WTC11 (cell line): ENCODE measurements at regions not wholly inside any gene's neighbourhood (a gene's known extent, or its start where the extent isn't known, plus 50 kb on each side); places are given as distances from the start of the nearest gene placed in this dataset.

ENCODE experiments used
- ATAC-seq: fragments of 200-7000 bp; cut with Tn5 transposase; 2 replicates; pipeline ENCODE4 v1.10.0; 2021; ENCODE audit warnings: mild to moderate bottlenecking, moderate library complexity
- CTCF ChIA-PET: fragments of 300-600 bp; sonication (Branson Sonifier 250); formaldehyde crosslinking; loops from one replicate; lab custom pipeline; 2021; ENCODE audit warnings: antibody characterized with exemption; lab: Charles Lee
- POLR2A ChIA-PET: fragments of 350-600 bp; sonication (Branson Sonifier 250); formaldehyde crosslinking; loops from one replicate; lab custom pipeline; 2021; ENCODE audit warnings: antibody characterized with exemption; lab: Charles Lee
- DNase-seq: peaks from one replicate; pipeline ENCODE4 v3.0.0; 2021; ENCODE audit warnings: low spot score
- H3K27ac Mint-ChIP-seq: 2 replicates; pipeline ENCODE4 v1.8.0; 2021; ENCODE audit warnings: mixed read lengths
- H3K27me3 Mint-ChIP-seq: 2 replicates; pipeline ENCODE4 v1.8.0; 2021; ENCODE audit warnings: low read depth, mild to moderate bottlenecking, moderate library complexity, mixed read lengths
- H3K36me3 Mint-ChIP-seq: 2 replicates; pipeline ENCODE4 v1.8.0; 2021; ENCODE audit warnings: mixed read lengths
- H3K4me1 Mint-ChIP-seq: 2 replicates; pipeline ENCODE4 v1.8.0; 2022; ENCODE audit warnings: mixed read lengths
- H3K4me3 Mint-ChIP-seq: 2 replicates; pipeline ENCODE4 v1.8.0; 2021; ENCODE audit warnings: mild to moderate bottlenecking, moderate library complexity, mixed read lengths
- H3K9me3 Mint-ChIP-seq: 2 replicates; pipeline ENCODE4 v1.8.0; 2021; ENCODE audit warnings: mixed read lengths
- ESRRA ChIP-seq: sonication (generic); formaldehyde crosslinking; IDR thresholded peaks from 2 replicates; pipeline ENCODE4 v1.8.1; 2022; ENCODE audit warnings: mild to moderate bottlenecking, missing genetic modification reagents, borderline replicate concordance
- FOXK1 ChIP-seq: sonication (generic); formaldehyde crosslinking; IDR thresholded peaks from 2 replicates; pipeline ENCODE4 v1.8.0; 2022; ENCODE audit warnings: mild to moderate bottlenecking, moderate library complexity, missing genetic modification reagents
- GTF2I ChIP-seq: fragments of 250-450 bp; sonication (Bioruptor Pico); conservative IDR thresholded peaks from 2 replicates; pipeline ENCODE4 v1.4.0; 2021; ENCODE audit warnings: mild to moderate bottlenecking
- JUN ChIP-seq: sonication (generic); formaldehyde crosslinking; IDR thresholded peaks from 2 replicates; pipeline ENCODE4 v1.8.0; 2023; ENCODE audit warnings: mild to moderate bottlenecking, missing genetic modification reagents
- MYBL2 ChIP-seq: sonication (generic); formaldehyde crosslinking; IDR thresholded peaks from 2 replicates; pipeline ENCODE4 v1.8.1; 2023; ENCODE audit warnings: mild to moderate bottlenecking, moderate library complexity, missing genetic modification reagents
- NFATC4 ChIP-seq: fragments of 250-450 bp; sonication (Bioruptor Pico); IDR thresholded peaks from 2 replicates; pipeline ENCODE4 v1.9.0; 2021; ENCODE audit warnings: mild to moderate bottlenecking
- NFE2L1 ChIP-seq: sonication (generic); formaldehyde crosslinking; IDR thresholded peaks from 2 replicates; pipeline ENCODE4 v1.8.1; 2023; ENCODE audit warnings: missing genetic modification reagents
- NR1H2 ChIP-seq: sonication (generic); formaldehyde crosslinking; IDR thresholded peaks from 2 replicates; pipeline ENCODE4 v1.9.0; 2021; ENCODE audit warnings: mild to moderate bottlenecking, moderate library complexity, missing genetic modification reagents
- NR2C2 ChIP-seq: sonication (generic); formaldehyde crosslinking; IDR thresholded peaks from 2 replicates; pipeline ENCODE4 v1.8.0; 2022; ENCODE audit warnings: mild to moderate bottlenecking, missing genetic modification reagents
- RORB ChIP-seq: fragments of 250-450 bp; sonication (Bioruptor Pico); IDR thresholded peaks from 2 replicates; pipeline ENCODE4 v1.9.0; 2021; ENCODE audit warnings: mild to moderate bottlenecking
- SMAD4 ChIP-seq: sonication (generic); formaldehyde crosslinking; IDR thresholded peaks from 2 replicates; pipeline ENCODE4 v1.8.0; 2022; ENCODE audit warnings: mild to moderate bottlenecking, missing genetic modification reagents
- SP1 ChIP-seq: sonication (generic); formaldehyde crosslinking; conservative IDR thresholded peaks from 2 replicates; pipeline ENCODE4 v1.8.1; 2022; ENCODE audit warnings: missing genetic modification reagents
- TP53 ChIP-seq: sonication (generic); formaldehyde crosslinking; IDR thresholded peaks from 2 replicates; pipeline ENCODE4 v1.8.1; 2023; ENCODE audit warnings: mild to moderate bottlenecking, missing genetic modification reagents
- ZNF219 ChIP-seq: sonication (generic); formaldehyde crosslinking; IDR thresholded peaks from 2 replicates; pipeline ENCODE4 v1.8.0; 2023; ENCODE audit warnings: missing genetic modification reagents, mild to moderate bottlenecking, borderline replicate concordance
- ZNF396 ChIP-seq: fragments of 250-450 bp; sonication (Bioruptor Pico); IDR thresholded peaks from 2 replicates; pipeline ENCODE4 v1.8.0; 2021; ENCODE audit warnings: mild to moderate bottlenecking, moderate library complexity, borderline replicate concordance
- ZNF416 ChIP-seq: fragments of 250-450 bp; sonication (Bioruptor Pico); IDR thresholded peaks from 2 replicates; pipeline ENCODE4 v1.9.0; 2021; ENCODE audit warnings: mild to moderate bottlenecking, inconsistent platforms
- TF ChIP-seq, protein P1 (sequence below): sonication (generic); formaldehyde crosslinking; IDR thresholded peaks from 2 replicates; pipeline ENCODE4 v1.8.0; 2022; ENCODE audit warnings: mild to moderate bottlenecking, missing genetic modification reagents
- TF ChIP-seq, protein P2 (sequence below): fragments of 250-450 bp; sonication (Bioruptor Pico); IDR thresholded peaks from 2 replicates; pipeline ENCODE4 v1.9.0; 2021; ENCODE audit warnings: mild to moderate bottlenecking
- TF ChIP-seq, protein P3 (sequence below): sonication (generic); formaldehyde crosslinking; IDR thresholded peaks from 2 replicates; pipeline ENCODE4 v1.8.0; 2022; ENCODE audit warnings: mild to moderate bottlenecking, missing genetic modification reagents
- TF ChIP-seq, protein P4 (sequence below): fragments of 200-600 bp; IDR thresholded peaks from 2 replicates; pipeline ENCODE4 v1.8.0; 2022; ENCODE audit warnings: antibody characterized with exemption
- TF ChIP-seq, protein P5 (sequence below): sonication (generic); formaldehyde crosslinking; IDR thresholded peaks from 2 replicates; pipeline ENCODE4 v1.8.0; 2023; ENCODE audit warnings: missing genetic modification reagents
- TF ChIP-seq, protein P6 (sequence below): sonication (generic); formaldehyde crosslinking; IDR thresholded peaks from 2 replicates; pipeline ENCODE4 v1.8.1; 2022; ENCODE audit warnings: missing genetic modification reagents, borderline replicate concordance
- TF ChIP-seq, protein P7 (sequence below): sonication (generic); formaldehyde crosslinking; IDR thresholded peaks from 2 replicates; pipeline ENCODE4 v1.8.1; 2023; ENCODE audit warnings: mild to moderate bottlenecking, missing genetic modification reagents
- TF ChIP-seq, protein P8 (sequence below): sonication (generic); formaldehyde crosslinking; IDR thresholded peaks from 2 replicates; pipeline ENCODE4 v1.8.1; 2023; ENCODE audit warnings: mild to moderate bottlenecking, missing genetic modification reagents, borderline replicate concordance

DNA sequence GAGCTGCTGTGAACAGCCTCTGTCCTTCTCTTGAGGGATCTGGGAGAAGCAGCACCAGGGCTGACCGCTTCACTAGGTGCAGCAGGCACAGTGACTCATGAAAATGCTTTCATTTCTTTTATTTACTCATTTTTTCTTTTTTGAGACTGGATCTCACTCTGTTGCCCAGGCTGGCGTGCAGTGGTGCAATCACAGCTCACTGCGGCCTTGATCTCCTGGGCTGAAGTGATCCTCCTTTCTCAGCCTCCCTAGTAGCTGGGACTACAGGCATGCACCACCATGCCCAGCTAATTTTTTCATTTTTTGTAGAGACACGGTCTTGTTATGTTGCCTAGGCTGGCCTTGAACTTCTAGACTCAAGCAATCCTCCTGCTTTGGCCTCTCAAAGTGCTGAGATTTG, 216.8 kb upstream of the EEF2KMT start:
- no peak for DNase-seq
- Mint-ChIP-seq H3K27ac (no peak overlapping the region), H3K9me3 (peaks cover 18% of the 10 kb centered on the region), H3K27me3 (no peaks in the 10 kb centered on the region), H3K36me3 (no peaks in the 10 kb centered on the region), H3K4me1 (no peaks in the 10 kb centered on the region), H3K4me3 (no peak overlapping the region)
- no peak for ATAC-seq
- ChIA-PET CTCF (interaction anchor here (0.9 to 1.4 kb wide), 2 partner anchors 74 to 115 kb away, joined by 3 to 4 read pairs; no protein-coding TSS in a partner anchor), POLR2A (interaction anchor here (1.2 kb wide), 1 partner anchor 18 kb away, joined by 3 read pairs; no protein-coding TSS in a partner anchor)
- TF ChIP-seq TP53 (CRISPR knock-in tag) = no peak
- TF ChIP-seq ZNF219 (CRISPR knock-in tag) = no peak
- TF ChIP-seq, protein P1, sequence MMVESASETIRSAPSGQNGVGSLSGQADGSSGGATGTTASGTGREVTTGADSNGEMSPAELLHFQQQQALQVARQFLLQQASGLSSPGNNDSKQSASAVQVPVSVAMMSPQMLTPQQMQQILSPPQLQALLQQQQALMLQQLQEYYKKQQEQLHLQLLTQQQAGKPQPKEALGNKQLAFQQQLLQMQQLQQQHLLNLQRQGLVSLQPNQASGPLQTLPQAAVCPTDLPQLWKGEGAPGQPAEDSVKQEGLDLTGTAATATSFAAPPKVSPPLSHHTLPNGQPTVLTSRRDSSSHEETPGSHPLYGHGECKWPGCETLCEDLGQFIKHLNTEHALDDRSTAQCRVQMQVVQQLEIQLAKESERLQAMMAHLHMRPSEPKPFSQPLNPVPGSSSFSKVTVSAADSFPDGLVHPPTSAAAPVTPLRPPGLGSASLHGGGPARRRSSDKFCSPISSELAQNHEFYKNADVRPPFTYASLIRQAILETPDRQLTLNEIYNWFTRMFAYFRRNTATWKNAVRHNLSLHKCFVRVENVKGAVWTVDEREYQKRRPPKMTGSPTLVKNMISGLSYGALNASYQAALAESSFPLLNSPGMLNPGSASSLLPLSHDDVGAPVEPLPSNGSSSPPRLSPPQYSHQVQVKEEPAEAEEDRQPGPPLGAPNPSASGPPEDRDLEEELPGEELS = no peak
- TF ChIP-seq, protein P2, sequence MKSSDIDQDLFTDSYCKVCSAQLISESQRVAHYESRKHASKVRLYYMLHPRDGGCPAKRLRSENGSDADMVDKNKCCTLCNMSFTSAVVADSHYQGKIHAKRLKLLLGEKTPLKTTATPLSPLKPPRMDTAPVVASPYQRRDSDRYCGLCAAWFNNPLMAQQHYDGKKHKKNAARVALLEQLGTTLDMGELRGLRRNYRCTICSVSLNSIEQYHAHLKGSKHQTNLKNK = no peak
- TF ChIP-seq RORB = no peak
- TF ChIP-seq NFE2L1 (CRISPR knock-in tag) = no peak
- TF ChIP-seq, protein P3, sequence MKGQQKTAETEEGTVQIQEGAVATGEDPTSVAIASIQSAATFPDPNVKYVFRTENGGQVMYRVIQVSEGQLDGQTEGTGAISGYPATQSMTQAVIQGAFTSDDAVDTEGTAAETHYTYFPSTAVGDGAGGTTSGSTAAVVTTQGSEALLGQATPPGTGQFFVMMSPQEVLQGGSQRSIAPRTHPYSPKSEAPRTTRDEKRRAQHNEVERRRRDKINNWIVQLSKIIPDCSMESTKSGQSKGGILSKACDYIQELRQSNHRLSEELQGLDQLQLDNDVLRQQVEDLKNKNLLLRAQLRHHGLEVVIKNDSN (CRISPR knock-in tag) = no peak
- no peak for TF ChIP-seq NFATC4 (CRISPR knock-in tag)
- TF ChIP-seq, protein P4, sequence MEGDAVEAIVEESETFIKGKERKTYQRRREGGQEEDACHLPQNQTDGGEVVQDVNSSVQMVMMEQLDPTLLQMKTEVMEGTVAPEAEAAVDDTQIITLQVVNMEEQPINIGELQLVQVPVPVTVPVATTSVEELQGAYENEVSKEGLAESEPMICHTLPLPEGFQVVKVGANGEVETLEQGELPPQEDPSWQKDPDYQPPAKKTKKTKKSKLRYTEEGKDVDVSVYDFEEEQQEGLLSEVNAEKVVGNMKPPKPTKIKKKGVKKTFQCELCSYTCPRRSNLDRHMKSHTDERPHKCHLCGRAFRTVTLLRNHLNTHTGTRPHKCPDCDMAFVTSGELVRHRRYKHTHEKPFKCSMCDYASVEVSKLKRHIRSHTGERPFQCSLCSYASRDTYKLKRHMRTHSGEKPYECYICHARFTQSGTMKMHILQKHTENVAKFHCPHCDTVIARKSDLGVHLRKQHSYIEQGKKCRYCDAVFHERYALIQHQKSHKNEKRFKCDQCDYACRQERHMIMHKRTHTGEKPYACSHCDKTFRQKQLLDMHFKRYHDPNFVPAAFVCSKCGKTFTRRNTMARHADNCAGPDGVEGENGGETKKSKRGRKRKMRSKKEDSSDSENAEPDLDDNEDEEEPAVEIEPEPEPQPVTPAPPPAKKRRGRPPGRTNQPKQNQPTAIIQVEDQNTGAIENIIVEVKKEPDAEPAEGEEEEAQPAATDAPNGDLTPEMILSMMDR = no peak
- TF ChIP-seq JUN (CRISPR knock-in tag) = no peak
- TF ChIP-seq MYBL2 (CRISPR knock-in tag) = no peak
- no peak for TF ChIP-seq ZNF396 (CRISPR knock-in tag)
- no peak for TF ChIP-seq NR2C2 (CRISPR knock-in tag)
- TF ChIP-seq GTF2I = no peak
- TF ChIP-seq ESRRA = no peak
- no peak for TF ChIP-seq ZNF416 (CRISPR knock-in tag)
- TF ChIP-seq, protein P5, sequence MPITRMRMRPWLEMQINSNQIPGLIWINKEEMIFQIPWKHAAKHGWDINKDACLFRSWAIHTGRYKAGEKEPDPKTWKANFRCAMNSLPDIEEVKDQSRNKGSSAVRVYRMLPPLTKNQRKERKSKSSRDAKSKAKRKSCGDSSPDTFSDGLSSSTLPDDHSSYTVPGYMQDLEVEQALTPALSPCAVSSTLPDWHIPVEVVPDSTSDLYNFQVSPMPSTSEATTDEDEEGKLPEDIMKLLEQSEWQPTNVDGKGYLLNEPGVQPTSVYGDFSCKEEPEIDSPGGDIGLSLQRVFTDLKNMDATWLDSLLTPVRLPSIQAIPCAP (CRISPR knock-in tag) = no peak
- no peak for TF ChIP-seq SMAD4 (CRISPR knock-in tag)
- no peak for TF ChIP-seq FOXK1 (CRISPR knock-in tag)

DNA sequence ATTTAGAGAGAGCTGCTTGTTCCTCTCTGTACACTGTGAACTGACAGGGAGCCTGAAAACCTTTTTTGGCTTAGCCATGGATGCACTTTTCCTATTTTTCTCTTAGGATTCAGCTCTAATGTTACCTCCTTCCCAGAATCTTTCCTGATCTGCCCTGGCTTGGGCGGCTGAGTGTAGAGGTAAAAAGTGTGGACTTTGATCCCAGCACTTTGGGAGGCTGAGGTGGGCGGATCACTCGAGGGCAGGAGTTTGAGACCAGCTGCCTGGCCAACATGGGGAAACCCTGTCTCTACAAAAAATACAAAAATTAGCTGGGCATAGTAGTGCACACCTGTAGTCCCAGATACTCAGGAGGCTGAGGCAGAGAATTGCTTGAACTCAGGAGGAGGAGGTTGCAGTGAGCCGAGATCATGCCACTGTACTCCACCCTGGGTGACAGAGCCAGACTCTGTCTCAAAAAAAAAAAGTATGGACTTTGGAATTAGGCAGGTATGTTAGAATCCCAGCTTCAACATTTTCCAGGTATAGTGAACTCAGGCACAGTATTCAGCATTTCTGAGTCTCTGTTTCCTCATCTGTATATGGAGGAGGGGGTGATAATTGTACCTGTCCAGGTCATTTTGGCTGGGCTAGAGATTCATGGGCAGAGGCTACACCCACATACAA, 212.5 kb upstream of the EEF2KMT start:
- Mint-ChIP-seq H3K27ac (no peak overlapping the region), H3K9me3 (peaks cover 19% of the 10 kb centered on the region), H3K27me3 (no peaks in the 10 kb centered on the region), H3K36me3 (no peaks in the 10 kb centered on the region), H3K4me1 (no peaks in the 10 kb centered on the region), H3K4me3 (no peak overlapping the region)
- ChIA-PET CTCF (no interaction called here), POLR2A (no interaction called here)
- ATAC-seq (no peak), DNase-seq (no peak)
- TF ChIP-seq, protein P6, sequence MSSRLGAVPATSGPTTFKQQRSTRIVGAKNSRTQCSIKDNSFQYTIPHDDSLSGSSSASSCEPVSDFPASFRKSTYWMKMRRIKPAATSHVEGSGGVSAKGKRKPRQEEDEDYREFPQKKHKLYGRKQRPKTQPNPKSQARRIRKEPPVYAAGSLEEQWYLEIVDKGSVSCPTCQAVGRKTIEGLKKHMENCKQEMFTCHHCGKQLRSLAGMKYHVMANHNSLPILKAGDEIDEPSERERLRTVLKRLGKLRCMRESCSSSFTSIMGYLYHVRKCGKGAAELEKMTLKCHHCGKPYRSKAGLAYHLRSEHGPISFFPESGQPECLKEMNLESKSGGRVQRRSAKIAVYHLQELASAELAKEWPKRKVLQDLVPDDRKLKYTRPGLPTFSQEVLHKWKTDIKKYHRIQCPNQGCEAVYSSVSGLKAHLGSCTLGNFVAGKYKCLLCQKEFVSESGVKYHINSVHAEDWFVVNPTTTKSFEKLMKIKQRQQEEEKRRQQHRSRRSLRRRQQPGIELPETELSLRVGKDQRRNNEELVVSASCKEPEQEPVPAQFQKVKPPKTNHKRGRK (CRISPR knock-in tag) = no peak
- TF ChIP-seq SP1 (CRISPR knock-in tag) (no peak), SMAD4 (CRISPR knock-in tag) (no peak), NR1H2 (CRISPR knock-in tag) (no peak), MYBL2 (CRISPR knock-in tag) (no peak)
- TF ChIP-seq, protein P7, sequence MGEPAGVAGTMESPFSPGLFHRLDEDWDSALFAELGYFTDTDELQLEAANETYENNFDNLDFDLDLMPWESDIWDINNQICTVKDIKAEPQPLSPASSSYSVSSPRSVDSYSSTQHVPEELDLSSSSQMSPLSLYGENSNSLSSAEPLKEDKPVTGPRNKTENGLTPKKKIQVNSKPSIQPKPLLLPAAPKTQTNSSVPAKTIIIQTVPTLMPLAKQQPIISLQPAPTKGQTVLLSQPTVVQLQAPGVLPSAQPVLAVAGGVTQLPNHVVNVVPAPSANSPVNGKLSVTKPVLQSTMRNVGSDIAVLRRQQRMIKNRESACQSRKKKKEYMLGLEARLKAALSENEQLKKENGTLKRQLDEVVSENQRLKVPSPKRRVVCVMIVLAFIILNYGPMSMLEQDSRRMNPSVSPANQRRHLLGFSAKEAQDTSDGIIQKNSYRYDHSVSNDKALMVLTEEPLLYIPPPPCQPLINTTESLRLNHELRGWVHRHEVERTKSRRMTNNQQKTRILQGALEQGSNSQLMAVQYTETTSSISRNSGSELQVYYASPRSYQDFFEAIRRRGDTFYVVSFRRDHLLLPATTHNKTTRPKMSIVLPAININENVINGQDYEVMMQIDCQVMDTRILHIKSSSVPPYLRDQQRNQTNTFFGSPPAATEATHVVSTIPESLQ (CRISPR knock-in tag) = no peak
- TF ChIP-seq, protein P8, sequence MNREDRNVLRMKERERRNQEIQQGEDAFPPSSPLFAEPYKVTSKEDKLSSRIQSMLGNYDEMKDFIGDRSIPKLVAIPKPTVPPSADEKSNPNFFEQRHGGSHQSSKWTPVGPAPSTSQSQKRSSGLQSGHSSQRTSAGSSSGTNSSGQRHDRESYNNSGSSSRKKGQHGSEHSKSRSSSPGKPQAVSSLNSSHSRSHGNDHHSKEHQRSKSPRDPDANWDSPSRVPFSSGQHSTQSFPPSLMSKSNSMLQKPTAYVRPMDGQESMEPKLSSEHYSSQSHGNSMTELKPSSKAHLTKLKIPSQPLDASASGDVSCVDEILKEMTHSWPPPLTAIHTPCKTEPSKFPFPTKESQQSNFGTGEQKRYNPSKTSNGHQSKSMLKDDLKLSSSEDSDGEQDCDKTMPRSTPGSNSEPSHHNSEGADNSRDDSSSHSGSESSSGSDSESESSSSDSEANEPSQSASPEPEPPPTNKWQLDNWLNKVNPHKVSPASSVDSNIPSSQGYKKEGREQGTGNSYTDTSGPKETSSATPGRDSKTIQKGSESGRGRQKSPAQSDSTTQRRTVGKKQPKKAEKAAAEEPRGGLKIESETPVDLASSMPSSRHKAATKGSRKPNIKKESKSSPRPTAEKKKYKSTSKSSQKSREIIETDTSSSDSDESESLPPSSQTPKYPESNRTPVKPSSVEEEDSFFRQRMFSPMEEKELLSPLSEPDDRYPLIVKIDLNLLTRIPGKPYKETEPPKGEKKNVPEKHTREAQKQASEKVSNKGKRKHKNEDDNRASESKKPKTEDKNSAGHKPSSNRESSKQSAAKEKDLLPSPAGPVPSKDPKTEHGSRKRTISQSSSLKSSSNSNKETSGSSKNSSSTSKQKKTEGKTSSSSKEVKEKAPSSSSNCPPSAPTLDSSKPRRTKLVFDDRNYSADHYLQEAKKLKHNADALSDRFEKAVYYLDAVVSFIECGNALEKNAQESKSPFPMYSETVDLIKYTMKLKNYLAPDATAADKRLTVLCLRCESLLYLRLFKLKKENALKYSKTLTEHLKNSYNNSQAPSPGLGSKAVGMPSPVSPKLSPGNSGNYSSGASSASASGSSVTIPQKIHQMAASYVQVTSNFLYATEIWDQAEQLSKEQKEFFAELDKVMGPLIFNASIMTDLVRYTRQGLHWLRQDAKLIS (CRISPR knock-in tag) = no peak
